D721Med (cell line): ENCODE measurements at regions not wholly inside any gene's neighbourhood (a gene's known extent, or its start where the extent isn't known, plus 50 kb on each side); places are given as distances from the start of the nearest gene placed in this dataset.
"Not testable (repeated sequence)": the region's sequence is repeated elsewhere in the genome, so short reads cannot be mapped to it uniquely, and the experiment has no call there.

Source experiments
- DNase-seq: peaks from one replicate; pipeline ENCODE4 v3.0.0; 2011; ENCODE audit warnings: low spot score; ENCODE audit not compliant: insufficient read length
- FAIRE-seq: peaks from 2 replicates; lab custom pipeline; 2011; peaks lifted over from hg19 to GRCh38; lab: Jason Lieb, UNC
- TF ChIP-seq, protein P1 (sequence below): IDR thresholded peaks from 2 replicates; pipeline ENCODE4 v1.5.1; 2012; ENCODE audit warnings: mild to moderate bottlenecking, control low read depth; ENCODE audit not compliant: insufficient read depth; ENCODE audit errors: missing control alignments

DNA sequence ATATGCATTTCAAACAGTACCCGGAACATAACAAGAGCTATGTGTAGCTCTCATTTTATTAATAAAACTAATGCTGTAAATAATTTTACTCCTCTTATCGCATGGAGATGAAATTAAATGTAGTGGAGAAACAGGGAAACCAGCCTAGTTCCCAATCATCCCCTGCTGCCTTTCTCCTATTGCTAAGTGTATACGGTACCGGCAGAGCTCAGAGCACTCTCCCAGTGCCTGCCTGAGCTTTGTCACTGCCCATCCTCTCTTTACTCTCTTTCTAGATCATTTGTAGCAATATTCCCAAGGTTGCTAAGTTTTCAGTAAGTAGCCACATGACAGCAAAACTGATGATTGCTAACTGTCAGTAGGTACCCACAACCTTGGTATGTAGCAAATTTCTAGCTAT, 85.5 kb upstream of the ZSWIM2 start:
- FAIRE-seq, result no peak
- TF ChIP-seq, protein P1, sequence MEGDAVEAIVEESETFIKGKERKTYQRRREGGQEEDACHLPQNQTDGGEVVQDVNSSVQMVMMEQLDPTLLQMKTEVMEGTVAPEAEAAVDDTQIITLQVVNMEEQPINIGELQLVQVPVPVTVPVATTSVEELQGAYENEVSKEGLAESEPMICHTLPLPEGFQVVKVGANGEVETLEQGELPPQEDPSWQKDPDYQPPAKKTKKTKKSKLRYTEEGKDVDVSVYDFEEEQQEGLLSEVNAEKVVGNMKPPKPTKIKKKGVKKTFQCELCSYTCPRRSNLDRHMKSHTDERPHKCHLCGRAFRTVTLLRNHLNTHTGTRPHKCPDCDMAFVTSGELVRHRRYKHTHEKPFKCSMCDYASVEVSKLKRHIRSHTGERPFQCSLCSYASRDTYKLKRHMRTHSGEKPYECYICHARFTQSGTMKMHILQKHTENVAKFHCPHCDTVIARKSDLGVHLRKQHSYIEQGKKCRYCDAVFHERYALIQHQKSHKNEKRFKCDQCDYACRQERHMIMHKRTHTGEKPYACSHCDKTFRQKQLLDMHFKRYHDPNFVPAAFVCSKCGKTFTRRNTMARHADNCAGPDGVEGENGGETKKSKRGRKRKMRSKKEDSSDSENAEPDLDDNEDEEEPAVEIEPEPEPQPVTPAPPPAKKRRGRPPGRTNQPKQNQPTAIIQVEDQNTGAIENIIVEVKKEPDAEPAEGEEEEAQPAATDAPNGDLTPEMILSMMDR, result no peak
- DNase-seq, result no peak

GRCh38 chr2:186927867-186928191, 78.9 kb upstream of the ZSWIM2 start:
- TF ChIP-seq, protein P1, result no peak
- no peak for DNase-seq
- FAIRE-seq, result no peak

GRCh38 chr2:186927185-186927866, 78.4 kb upstream of the ZSWIM2 start:
- no peak for FAIRE-seq
- no peak for DNase-seq
- TF ChIP-seq, protein P1, result no peak

DNA sequence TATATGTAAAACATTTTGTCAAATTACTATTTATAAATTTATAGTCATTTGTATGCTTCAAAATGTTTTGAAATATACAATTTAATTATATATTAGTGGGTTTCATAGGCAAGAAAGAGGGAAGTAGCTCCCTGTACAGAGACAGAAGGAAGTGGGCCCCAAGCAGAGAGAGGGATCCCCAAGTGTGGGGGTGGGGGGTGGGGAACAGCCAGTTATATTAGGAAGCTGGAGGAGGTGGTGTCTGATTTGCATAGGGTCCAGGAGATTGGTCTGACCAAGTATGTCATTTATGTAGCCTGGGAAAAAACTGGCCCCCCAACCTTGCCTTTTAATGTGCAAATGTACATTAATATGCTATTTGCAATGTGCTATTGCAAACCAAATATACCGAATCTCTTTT, 76.5 kb upstream of the ZSWIM2 start:
- TF ChIP-seq, protein P1, result no peak
- no peak for DNase-seq

GRCh38 chr2:186922316-186922715, 73.3 kb upstream of the ZSWIM2 start:
- DNase-seq, FAIRE-seq: not testable (repeated sequence)

More for the DNA sequence above, 76.5 kb upstream of the ZSWIM2 start:
- no peak for FAIRE-seq

GRCh38 chr2:186919296-186919695, 70.3 kb upstream of the ZSWIM2 start:
- DNase-seq, result no peak
- FAIRE-seq, result no peak
- TF ChIP-seq, protein P1, result no peak

- TF ChIP-seq, protein P1, result no peak
- DNase-seq, result no peak
- FAIRE-seq, result no peak
Measured at GRCh38 chr2:186918495-186918894, 69.5 kb upstream of the ZSWIM2 start.
